H1 (cell line): ENCODE measurements at regions not wholly inside any gene's neighbourhood (a gene's known extent, or its start where the extent isn't known, plus 50 kb on each side); places are given as distances from the start of the nearest gene placed in this dataset.
A peak's percentile ranks its signal among the peaks of the same experiment; 100 is the strongest.

Source experiments
- CTCF ChIA-PET: fragments of 300-600 bp; sonication (Branson Sonifier 250); formaldehyde crosslinking; loops from one replicate; lab custom pipeline; 2021; ENCODE audit not compliant: partially characterized antibody; lab: Charles Lee
- POLR2A ChIA-PET: fragments of 300-600 bp; sonication (Branson Sonifier 250); formaldehyde crosslinking; loops from one replicate; lab custom pipeline; 2021; ENCODE audit warnings: inconsistent platforms; ENCODE audit not compliant: partially characterized antibody; lab: Charles Lee
- DNase-seq, 2 experiments: peaks; one replicate each; pipeline versions ENCODE4 v3.0.0 to v3.0.0-alpha.2; 2010 to 2022; ENCODE audit warnings: low spot score in 2 of 2, low read depth in 1 of 2, mixed read lengths in 1 of 2
- FAIRE-seq: peaks from 2 replicates; lab custom pipeline; 2011; peaks lifted over from hg19 to GRCh38; lab: Jason Lieb, UNC
- H2AFZ ChIP-seq: 2 replicates; pipeline ENCODE4 v1.8.1; 2012; ENCODE audit warnings: low read length, inconsistent platforms
- H2AK5ac ChIP-seq: 2 replicates; pipeline ENCODE4 v1.6.1; 2013; ENCODE audit warnings: low read depth, low read length
- H2BK120ac ChIP-seq: replicated peaks from 2 replicates; pipeline ENCODE3; 2013; ENCODE audit warnings: low read depth, low read length, inconsistent platforms
- H2BK12ac ChIP-seq: 2 replicates; pipeline ENCODE4 v1.6.1; 2013; ENCODE audit warnings: low read depth, low read length
- H2BK15ac ChIP-seq: 2 replicates; pipeline ENCODE4 v1.6.1; 2013; ENCODE audit warnings: low read length
- H2BK20ac ChIP-seq: 2 replicates; pipeline ENCODE4 v1.6.1; 2013; ENCODE audit warnings: low read length
- H2BK5ac ChIP-seq: 2 replicates; pipeline ENCODE4 v1.6.1; 2013; ENCODE audit warnings: low read depth, low read length
- H3K14ac ChIP-seq: 2 replicates; pipeline ENCODE4 v1.6.1; 2013; ENCODE audit warnings: inconsistent platforms; ENCODE audit not compliant: insufficient read length
- H3K18ac ChIP-seq: 2 replicates; pipeline ENCODE4 v1.6.1; 2013; ENCODE audit warnings: low read length; ENCODE audit errors: extremely low read depth
- H3K23ac ChIP-seq: 2 replicates; pipeline ENCODE4 v1.6.1; 2013; ENCODE audit warnings: inconsistent platforms; ENCODE audit not compliant: insufficient read length
- H3K23me2 ChIP-seq: 2 replicates; pipeline ENCODE4 v1.6.1; 2013; ENCODE audit warnings: low read depth, low read length
- H3K27ac ChIP-seq: 2 replicates; pipeline ENCODE4 v1.6.1; 2011; ENCODE audit warnings: low read depth, low read length, inconsistent platforms
- H3K27me3 ChIP-seq, 4 experiments: replicated peaks in 1 of 4; 1 replicate in 1 of 4; 2 replicates in 3 of 4; pipeline versions ENCODE4 v1.6.1 to v1.8.1; 2011 to 2013; ENCODE audit warnings: low read length in 3 of 4, mild to moderate bottlenecking in 3 of 4, inconsistent platforms in 2 of 4, mixed read lengths in 2 of 4, moderate library complexity in 1 of 4; ENCODE audit not compliant: control insufficient read depth in 3 of 4, insufficient read depth in 3 of 4; ENCODE audit errors: extremely low read depth in 1 of 4
- H3K36me3 ChIP-seq, 4 experiments: 2 replicates each; pipeline versions ENCODE4 v1.6.1 to v1.8.1; 2011 to 2013; ENCODE audit warnings: mild to moderate bottlenecking in 4 of 4, low read length in 3 of 4, moderate library complexity in 2 of 4, control low read depth in 1 of 4, inconsistent platforms in 1 of 4; ENCODE audit not compliant: insufficient read depth in 4 of 4, control insufficient read depth in 2 of 4
- H3K4ac ChIP-seq: replicated peaks from 2 replicates; pipeline ENCODE3; 2013; ENCODE audit warnings: low read length, low read depth, mixed read lengths, inconsistent platforms; ENCODE audit not compliant: insufficient read length
- H3K4me1 ChIP-seq, 4 experiments: replicated peaks in 1 of 4; 1 replicate in 1 of 4; 2 replicates in 3 of 4; pipeline versions ENCODE4 v1.6.1 to v1.8.1; 2011 to 2013; ENCODE audit warnings: low read length in 3 of 4, inconsistent platforms in 2 of 4, mixed read lengths in 1 of 4; ENCODE audit not compliant: insufficient read depth in 4 of 4, control insufficient read depth in 3 of 4
- H3K4me2 ChIP-seq, 2 experiments: 2 replicates each; pipeline versions ENCODE4 v1.6.1 to v1.8.1; 2011 to 2013; ENCODE audit warnings: low read depth in 2 of 2, low read length in 2 of 2, control low read depth in 1 of 2, inconsistent platforms in 1 of 2, mild to moderate bottlenecking in 1 of 2; ENCODE audit not compliant: insufficient read depth in 1 of 2
- H3K4me3 ChIP-seq, 4 experiments: fragments of 200-600, 300-600 bp in 1 of 4; sonication (generic), shearing (Covaris generic), sonication (Bioruptor Twin) in 1 of 4; 2 replicates each; pipeline versions ENCODE4 v1.5.1 to v1.8.1; 2011 to 2016; ENCODE audit warnings: low read length in 4 of 4, low read depth in 3 of 4, control low read depth in 2 of 4, inconsistent platforms in 2 of 4, mild to moderate bottlenecking in 2 of 4, mixed read lengths in 1 of 4, moderate library complexity in 1 of 4; ENCODE audit not compliant: insufficient read depth in 2 of 4; ENCODE audit errors: extremely low read depth in 1 of 4
- H3K56ac ChIP-seq: replicated peaks from 2 replicates; pipeline ENCODE3; 2013; ENCODE audit warnings: low read depth, mild to moderate bottlenecking, mixed read lengths, low read length, inconsistent platforms; ENCODE audit not compliant: insufficient read length
- H3K79me1 ChIP-seq: 2 replicates; pipeline ENCODE4 v1.6.1; 2013; ENCODE audit warnings: low read depth, low read length, control low read depth
- H3K79me2 ChIP-seq, 2 experiments: 2 replicates each; pipeline versions ENCODE4 v1.6.1 to v1.8.1; 2012 to 2013; ENCODE audit warnings: low read length in 2 of 2, mild to moderate bottlenecking in 2 of 2, inconsistent platforms in 1 of 2; ENCODE audit not compliant: insufficient read depth in 2 of 2, control insufficient read depth in 1 of 2
- H3K9ac ChIP-seq, 4 experiments: replicated peaks in 1 of 4; 1 replicate in 1 of 4; 2 replicates in 3 of 4; pipeline versions ENCODE4 v1.6.1 to v1.8.1; 2011 to 2013; ENCODE audit warnings: low read depth in 3 of 4, low read length in 3 of 4, control low read depth in 2 of 4, mild to moderate bottlenecking in 2 of 4, moderate library complexity in 2 of 4, inconsistent platforms in 1 of 4; ENCODE audit errors: extremely low read depth in 1 of 4
- H3K9me3 ChIP-seq, 2 experiments: 2 replicates each; pipeline versions ENCODE4 v1.6.1 to v1.8.1; 2012 to 2013; ENCODE audit warnings: mild to moderate bottlenecking in 2 of 2, moderate library complexity in 2 of 2, control low read depth in 1 of 2, inconsistent platforms in 1 of 2, low read depth in 1 of 2, low read length in 1 of 2, mixed read lengths in 1 of 2; ENCODE audit not compliant: insufficient read depth in 2 of 2
- H4K20me1 ChIP-seq, 2 experiments: replicated peaks in 1 of 2; 2 replicates each; pipeline versions ENCODE3 to v1.8.1; 2011 to 2013; ENCODE audit warnings: inconsistent platforms in 2 of 2, low read length in 2 of 2, mild to moderate bottlenecking in 1 of 2; ENCODE audit not compliant: insufficient read depth in 2 of 2, control insufficient read depth in 1 of 2
- H4K5ac ChIP-seq: 2 replicates; pipeline ENCODE4 v1.6.1; 2013; ENCODE audit warnings: low read length, low read depth, mixed read lengths, inconsistent platforms; ENCODE audit not compliant: insufficient read length
- H4K8ac ChIP-seq: 2 replicates; pipeline ENCODE4 v1.8.0; 2013; ENCODE audit warnings: mild to moderate bottlenecking, moderate library complexity, low read length, inconsistent platforms; ENCODE audit not compliant: insufficient read depth; ENCODE audit errors: extremely low read depth
- H4K91ac ChIP-seq: replicated peaks from 2 replicates; pipeline ENCODE3; 2013; ENCODE audit warnings: low read length, mixed read lengths, inconsistent platforms; ENCODE audit not compliant: insufficient read length
- ATF2 ChIP-seq: IDR thresholded peaks from 2 replicates; pipeline ENCODE4 v1.6.1; 2012; ENCODE audit warnings: low read length, inconsistent platforms
- BACH1 ChIP-seq: IDR thresholded peaks from 2 replicates; pipeline ENCODE4 v1.6.1; 2012; ENCODE audit warnings: low read length, improper control_type of control experiment
- EGR1 ChIP-seq: IDR thresholded peaks from 2 replicates; pipeline ENCODE4 v1.6.1; 2011; ENCODE audit warnings: low read depth, low read length, borderline replicate concordance
- HDAC6 ChIP-seq: IDR thresholded peaks from one replicate; pipeline ENCODE4 v1.7.1; 2012; ENCODE audit warnings: low read depth, mild to moderate bottlenecking, inconsistent platforms, low read length, moderate library complexity
- MAX ChIP-seq: IDR thresholded peaks from 2 replicates; pipeline ENCODE4 v1.6.1; 2012; ENCODE audit warnings: inconsistent platforms
- SIN3A ChIP-seq, 2 experiments: IDR thresholded peaks in 1 of 2; conservative IDR thresholded peaks in 1 of 2; 2 replicates each; pipeline ENCODE4 v1.6.1; 2011 to 2012; ENCODE audit warnings: low read length in 2 of 2, improper control_type of control experiment in 1 of 2, low read depth in 1 of 2, mild to moderate bottlenecking in 1 of 2
- SUZ12 ChIP-seq: fragments of 200-600 bp; sonication (generic); IDR thresholded peaks from 2 replicates; pipeline ENCODE4 v1.6.1; 2012; ENCODE audit warnings: mild to moderate bottlenecking, inconsistent platforms, low read length, moderate library complexity, mixed read lengths
- USF2 ChIP-seq: IDR thresholded peaks from 2 replicates; pipeline ENCODE4 v1.6.1; 2011; ENCODE audit warnings: low read length, improper control_type of control experiment
- WGBS, 2 experiments: shearing (Covaris generic) in 1 of 2; methylation state at CpG; one replicate each; pipeline versions ENCODE4 v1.1.6 to v1.1.7; 2013 to 2015; ENCODE audit warnings: low lambda C conversion rate in 2 of 2, mixed read lengths in 2 of 2, inconsistent platforms in 1 of 2, low coverage in 1 of 2, missing lambda C conversion rate in 1 of 2; ENCODE audit not compliant: insufficient replicate concordance in 2 of 2, insufficient coverage in 1 of 2, insufficient read length in 1 of 2; ENCODE audit errors: extremely low coverage in 1 of 2, missing lambda C conversion rate in 1 of 2; 5-methylcytosine and 5-hydroxymethylcytosine counted together

GRCh38 chr5:67805666-67806348, 409.7 kb upstream of the PIK3R1 start:
- H2AFZ ChIP-seq = no peak overlapping the region
- no peaks in the 10 kb centered on the region for H3K36me3 ChIP-seq
- H3K14ac ChIP-seq = no peak overlapping the region
- DNase-seq (peak in 1 of 2 experiments; percentile 51), FAIRE-seq (peak; percentile 82)
- H2BK12ac ChIP-seq = peak overlapping the region; percentile 97; the same call in 1 of the 2 replicates
- peak overlapping the region; percentile 98 for H2AK5ac ChIP-seq
- peak overlapping the region in 1 of 4 experiments; percentile 26; a peak in 1 of 8 replicates for H3K4me3 ChIP-seq
- H4K8ac ChIP-seq = no peak overlapping the region; the same call in 1 of the 2 replicates
- POLR2A ChIA-PET = interaction anchor here (1.1 kb wide), 1 partner anchor 12 kb away, joined by 6 read pairs; no protein-coding TSS in a partner anchor
- no peaks in the 10 kb centered on the region for H3K27me3 ChIP-seq
- H3K18ac ChIP-seq = peak overlapping the region; percentile 64
- no peaks in the 10 kb centered on the region for H3K9me3 ChIP-seq
- peak overlapping the region; percentile 66 for H3K27ac ChIP-seq
- H4K91ac ChIP-seq = peak overlapping the region; percentile 32
- H4K5ac ChIP-seq = no peak overlapping the region
- WGBS, 2 experiments = 74% methylated on average over 4 of the region's 4 CpGs; no CpG with 5 or more reads in 1 of the 2 experiments
- H3K4me2 ChIP-seq = peak overlapping the region; percentile 35 to 39
- no peaks in the 10 kb centered on the region for H3K79me1 ChIP-seq
- peaks cover 0 to 16% (median 13%) of the 10 kb centered on the region in 4 experiments; a peak in 4 of 7 replicates for H3K4me1 ChIP-seq
- H3K56ac ChIP-seq = no peak overlapping the region
- no peaks in the 10 kb centered on the region; the same call in 1 of the 2 replicates for H3K23me2 ChIP-seq
- no peak overlapping the region for H3K9ac ChIP-seq
- CTCF ChIA-PET = interaction anchor here (0.9 kb wide), 1 partner anchor 32 kb away, joined by 4 read pairs; no protein-coding TSS in a partner anchor
- H2BK20ac ChIP-seq = peak overlapping the region; percentile 24; the same call in 1 of the 2 replicates
- no peak overlapping the region for H3K23ac ChIP-seq
- no peaks in the 10 kb centered on the region for H3K79me2 ChIP-seq
- peak overlapping the region; percentile 69; the same call in 1 of the 2 replicates for H2BK5ac ChIP-seq
- no peak overlapping the region for H2BK120ac ChIP-seq
- H2BK15ac ChIP-seq = no peak overlapping the region
- H4K20me1 ChIP-seq = no peaks in the 10 kb centered on the region
- no peak overlapping the region for H3K4ac ChIP-seq
- TF ChIP-seq MAX (peak; percentile 66), USF2 (no peak), SUZ12 (no peak), SIN3A (conservative IDR thresholded peaks at IDR 0.05 in 1 of 2, IDR thresholded peaks at IDR 0.05 in 1 of 2; ENCODE audit: low read depth in 1 of 2, low read length in 2 of 2) (no peak), EGR1 (no peak), HDAC6 (no peak), BACH1 (no peak), ATF2 (peak; percentile 42; the same call in 1 of the 2 replicates)
